ENCODE measurements at regions not wholly inside any gene's neighbourhood (a gene's known extent, or its start where the extent isn't known, plus 50 kb on each side); places are given as distances from the start of the nearest gene placed in this dataset.
"Not testable (repeated sequence)": the region's sequence is repeated elsewhere in the genome, so short reads cannot be mapped to it uniquely, and the experiment has no call there.

DNA sequence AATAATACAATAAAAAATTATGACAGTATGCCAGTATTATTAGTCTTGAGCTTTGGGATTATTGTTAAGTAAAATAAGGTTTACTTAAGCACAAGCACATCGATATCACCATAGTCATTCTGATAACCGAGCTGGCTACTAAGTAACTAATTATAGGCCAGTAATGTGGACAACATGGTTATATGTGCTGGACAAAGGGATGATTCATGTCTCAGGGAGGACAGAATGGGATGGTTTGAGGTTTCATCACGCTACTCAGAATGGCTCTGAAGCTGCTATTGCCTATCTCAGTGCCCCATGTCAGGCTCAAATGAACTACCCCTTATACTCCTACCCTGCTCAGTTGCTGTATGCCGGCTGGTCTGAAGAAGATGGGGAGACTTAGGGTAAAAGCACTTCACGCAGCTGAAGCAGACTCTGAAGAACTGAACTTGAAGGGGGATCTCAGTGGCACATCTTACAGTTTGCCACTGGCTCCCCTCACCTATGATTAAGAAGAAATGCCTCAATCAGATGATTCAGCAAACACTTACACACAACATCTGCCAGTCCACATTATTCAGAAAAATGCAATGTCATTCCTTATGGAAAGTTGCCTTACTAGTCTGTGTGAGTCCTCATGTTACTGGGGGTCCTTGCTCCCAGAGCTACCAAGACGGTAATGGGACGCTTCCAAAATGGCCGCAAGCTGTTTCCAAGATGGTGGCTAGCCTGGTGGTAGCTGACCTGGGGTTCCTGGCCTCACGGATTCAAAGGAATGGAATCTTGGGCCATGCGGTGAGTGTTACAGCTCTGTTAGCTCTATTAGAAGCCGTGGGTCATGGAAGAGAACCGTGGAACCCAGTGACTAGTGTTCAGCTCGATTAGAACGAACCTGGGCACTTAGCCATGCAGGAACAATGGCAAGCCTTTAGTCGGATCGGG lies 1098.6 kb downstream of the TAF11L14 start:
- no peak for DNase-seq (ENCODE audit: low read depth)

DNA sequence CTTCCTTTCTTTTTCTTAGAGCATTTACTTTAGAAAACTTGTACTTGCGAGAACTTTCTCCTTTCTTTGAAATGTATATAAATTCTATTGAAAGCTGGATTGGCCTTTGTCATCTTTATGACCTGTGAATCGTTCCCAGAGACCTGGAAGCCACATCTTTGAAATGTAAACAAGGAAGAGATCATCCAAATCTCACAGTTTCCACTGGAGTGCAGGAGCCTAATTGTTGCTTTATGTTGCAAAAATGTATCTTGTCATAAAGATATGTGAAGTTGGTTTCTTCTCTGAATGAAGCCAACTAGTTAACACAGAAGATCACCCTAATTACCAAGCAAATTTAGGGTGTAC lies 1101.8 kb downstream of the TAF11L14 start:
- no peak for DNase-seq (ENCODE audit: low read depth)

DNA sequence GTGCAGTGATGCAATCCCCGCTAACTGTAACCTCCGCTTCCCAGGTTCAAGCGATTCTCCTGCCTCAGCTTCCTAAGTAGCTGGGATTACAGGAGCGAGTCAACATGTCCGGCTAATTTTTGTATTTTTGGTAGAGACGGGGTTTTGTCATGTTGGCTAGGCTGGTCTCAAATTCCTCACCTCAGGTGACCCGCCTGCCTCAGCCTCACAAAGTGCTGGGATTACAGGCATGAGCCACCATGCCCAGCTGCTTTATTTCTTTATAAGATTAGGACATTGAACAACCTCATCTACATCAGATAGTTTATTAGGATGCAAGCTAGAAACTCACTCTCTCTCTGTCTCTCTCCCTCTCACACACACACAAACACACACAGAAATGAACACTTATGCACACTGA lies 1102.5 kb downstream of the TAF11L14 start:
- DNase-seq (ENCODE audit: low read depth) = not testable (repeated sequence)

DNA sequence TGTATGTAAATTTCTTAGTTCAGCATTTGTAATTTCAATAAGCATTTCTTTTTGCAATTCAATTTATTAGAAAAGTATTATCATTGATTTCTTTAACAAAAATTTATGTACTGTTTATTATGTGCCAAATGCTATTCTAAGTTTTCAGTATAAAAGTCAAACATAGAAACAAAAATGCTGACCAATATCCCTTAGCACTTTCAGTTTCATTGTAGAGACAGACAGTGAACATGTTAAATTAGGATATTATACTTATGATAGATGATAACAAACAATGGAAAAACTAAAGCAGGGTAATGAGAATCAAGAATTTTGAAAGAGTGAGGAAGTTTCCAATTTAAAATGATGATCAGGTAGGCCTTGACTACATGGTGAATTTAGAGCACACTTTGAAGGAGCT lies 1106.0 kb downstream of the TAF11L14 start:
- no peak for DNase-seq (ENCODE audit: low read depth)

DNA sequence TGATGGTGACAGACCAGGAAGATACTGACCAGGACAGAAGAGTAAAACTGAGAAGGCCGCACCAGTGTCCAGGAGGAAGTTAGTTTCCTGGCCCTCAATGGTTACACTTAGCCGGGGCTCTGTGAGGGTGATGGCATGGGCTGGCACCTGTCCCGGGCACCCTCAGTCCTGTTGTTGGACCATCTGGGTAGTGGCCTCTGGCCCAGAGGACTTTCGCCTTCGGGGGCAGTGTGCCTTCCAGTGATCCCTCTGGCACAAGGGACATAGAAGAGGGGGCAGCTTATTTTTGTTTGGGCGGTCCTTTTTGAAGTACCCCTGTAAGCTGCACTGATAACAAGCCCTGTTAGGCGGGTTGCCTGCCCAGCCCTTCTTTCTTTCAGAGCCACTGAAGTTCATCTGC lies 1108.6 kb downstream of the TAF11L14 start:
- DNase-seq (ENCODE audit: low read depth) = no peak

DNA sequence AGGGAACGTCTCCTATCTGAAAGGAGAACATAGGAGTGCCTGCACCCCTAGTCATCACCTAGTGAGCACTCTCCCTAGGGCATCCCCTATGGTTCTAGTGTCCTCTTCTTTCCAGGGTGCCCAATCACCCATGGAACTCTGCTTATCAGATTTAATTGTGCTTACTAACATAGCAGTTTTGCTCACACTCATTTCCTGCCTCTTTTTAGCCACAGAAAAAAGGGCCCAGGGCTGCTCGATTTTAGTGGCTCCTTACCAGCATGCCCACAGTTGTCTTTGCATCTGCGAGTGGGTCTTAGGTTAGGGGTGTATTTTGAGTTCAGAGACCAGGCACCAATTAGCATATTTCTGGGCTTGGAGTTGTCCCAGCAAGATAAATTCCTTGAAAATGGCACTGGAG lies 1110.2 kb downstream of the TAF11L14 start:
- no peak for DNase-seq (ENCODE audit: low read depth)

DNA sequence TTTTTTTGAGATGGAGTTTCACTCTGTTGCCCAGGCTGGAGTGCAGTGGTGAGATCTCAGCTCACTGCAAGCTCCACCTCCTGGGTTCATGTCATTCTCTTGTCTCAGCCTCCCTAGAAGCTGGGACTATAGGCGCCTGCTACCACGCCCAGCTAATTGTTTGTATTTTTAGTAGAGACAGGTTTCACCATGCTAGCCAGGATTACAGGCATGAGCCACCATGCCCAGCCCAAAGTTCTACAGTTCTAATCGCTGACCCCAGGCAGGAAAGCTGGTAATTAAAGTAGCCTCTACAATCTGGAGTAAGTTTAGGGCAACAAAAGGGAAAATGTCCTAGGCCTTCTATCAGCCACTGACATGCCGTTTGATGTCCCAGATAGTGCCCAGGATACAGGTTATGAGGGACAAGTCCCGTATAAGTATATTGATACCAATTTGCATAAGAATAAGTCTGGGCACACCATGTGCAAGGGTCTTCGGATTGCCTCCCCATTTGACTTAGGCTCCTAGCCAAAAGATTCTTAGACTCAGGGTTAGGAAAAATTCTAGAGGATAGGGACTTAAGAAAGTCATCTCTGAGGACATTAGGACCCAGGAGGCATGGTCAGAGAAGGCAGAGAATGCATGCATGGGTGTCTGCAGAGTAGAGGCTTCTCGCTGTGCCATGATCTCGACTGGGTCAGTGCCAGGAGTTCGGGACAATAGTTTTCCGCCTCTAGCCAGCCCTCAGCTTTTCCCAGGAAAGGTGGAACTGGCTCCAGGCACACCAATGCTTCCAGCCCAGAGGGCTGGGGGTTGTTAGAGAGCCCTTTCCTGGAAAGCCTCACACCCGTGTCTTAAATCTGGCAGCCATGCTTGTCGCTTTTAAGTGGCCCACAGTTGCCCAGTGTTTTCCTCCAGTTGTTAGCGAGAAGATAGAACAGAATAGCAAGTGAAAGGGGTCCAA lies 1111.1 kb downstream of the TAF11L14 start:
- no peak for DNase-seq (ENCODE audit: low read depth)

DNA sequence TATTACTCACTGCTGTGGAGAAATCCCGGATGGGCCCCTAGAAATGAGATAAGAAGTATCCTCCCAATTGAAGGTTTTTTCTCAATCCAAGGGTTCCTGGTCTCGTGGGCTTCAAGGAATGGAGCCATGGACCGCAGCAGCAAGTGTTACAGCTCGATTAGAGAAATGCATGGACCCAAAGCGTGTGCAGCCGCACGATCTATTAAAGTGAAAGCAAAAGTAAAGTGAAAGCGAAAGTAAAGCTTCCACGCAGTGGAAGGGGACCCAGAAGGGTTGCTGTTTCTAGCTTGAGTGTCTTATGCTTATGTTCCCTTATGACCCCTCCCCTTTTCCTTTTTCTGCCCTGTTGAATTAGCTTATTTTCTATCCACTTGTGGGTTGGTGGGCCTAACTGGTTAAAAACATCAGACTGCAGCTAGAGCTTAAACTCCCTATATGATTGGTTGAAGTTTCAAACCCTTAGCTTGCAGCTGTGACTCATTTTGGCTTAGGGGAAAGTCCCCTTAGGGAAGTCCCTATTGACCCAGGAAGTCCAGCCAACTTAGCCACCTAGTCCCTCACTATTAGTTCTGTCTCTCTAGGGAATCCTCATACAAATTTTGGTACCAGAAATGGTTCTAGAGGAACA lies 1111.8 kb downstream of the TAF11L14 start:
- DNase-seq (ENCODE audit: low read depth) = no peak

DNA sequence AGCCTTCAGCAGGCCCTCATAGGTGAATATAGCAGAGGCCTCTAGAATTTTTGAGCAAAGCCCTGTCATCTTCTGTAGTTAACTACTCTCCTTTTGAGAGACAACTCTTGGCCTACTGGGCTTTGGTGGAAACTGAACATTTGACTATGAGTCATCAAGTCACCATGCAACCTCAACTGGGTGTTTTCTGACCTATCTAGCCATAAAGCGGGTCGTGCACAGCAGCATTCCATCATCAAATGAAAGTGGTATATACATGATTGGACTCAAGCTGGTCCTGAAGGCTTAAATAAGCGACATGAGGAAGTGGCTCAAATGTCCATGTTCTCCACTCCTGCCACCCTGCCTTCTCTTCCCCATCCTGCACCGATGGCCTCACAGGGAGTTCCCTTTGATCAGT lies 1115.5 kb downstream of the TAF11L14 start:
- DNase-seq (ENCODE audit: low read depth) = no peak

DNA sequence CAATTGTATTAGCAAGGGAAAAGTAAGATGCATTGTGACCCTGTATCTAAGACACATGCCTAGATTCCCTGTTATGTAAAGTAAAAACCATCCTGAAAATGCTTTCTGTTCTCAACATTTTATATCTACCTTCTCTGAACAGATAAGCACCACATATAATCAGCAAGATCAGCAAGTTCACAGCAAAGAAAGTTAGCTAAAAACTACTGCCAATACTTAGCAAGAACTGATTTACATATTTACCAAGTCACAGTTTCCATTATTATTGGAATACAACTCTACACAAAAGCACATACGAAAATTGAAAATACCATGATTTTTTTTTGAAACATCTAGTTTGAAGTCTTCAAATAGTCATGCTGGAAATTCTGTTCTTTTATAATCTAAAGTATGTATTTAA lies 1118.1 kb downstream of the TAF11L14 start:
- no peak for DNase-seq (ENCODE audit: low read depth)

DNA sequence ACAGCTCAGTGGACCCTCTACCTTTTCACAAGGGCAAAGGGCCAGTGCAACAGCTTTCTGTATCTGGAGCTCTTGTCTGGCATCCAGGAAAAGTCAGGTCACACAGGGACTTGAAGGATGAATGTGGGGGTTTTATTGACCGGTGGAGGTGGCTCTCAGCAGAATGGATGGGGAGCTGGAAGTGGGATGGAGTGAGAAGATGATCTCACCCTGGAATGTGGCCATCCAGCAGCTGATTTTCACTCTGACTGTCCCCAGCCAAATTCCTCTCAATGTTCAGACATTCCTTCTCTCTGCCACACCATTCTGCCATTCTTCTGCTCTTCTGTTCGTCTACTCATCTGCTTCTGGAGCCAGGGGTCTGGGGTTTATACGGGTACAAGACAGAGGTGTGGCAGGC lies 1119.9 kb downstream of the TAF11L14 start:
- no peak for DNase-seq (ENCODE audit: low read depth)

DNA sequence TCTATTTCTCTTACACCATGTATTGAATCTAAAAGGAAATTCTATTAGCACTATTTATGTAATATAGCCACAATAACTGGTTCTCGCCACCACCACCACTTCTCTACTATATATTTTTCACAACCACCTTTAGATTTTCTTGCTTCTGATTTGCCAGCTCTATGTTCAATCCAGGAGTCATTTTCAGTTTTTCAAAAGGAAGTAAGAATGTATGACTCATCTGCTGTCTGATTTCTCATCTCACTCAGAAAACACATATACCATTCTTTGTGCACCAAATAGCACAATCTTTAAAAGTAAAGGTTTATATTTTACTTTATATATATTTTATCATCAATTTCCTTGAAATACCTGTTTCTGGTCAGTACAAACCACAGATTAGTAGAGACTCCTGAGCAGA lies 1127.5 kb downstream of the TAF11L14 start:
- no peak for DNase-seq (ENCODE audit: low read depth)

DNA sequence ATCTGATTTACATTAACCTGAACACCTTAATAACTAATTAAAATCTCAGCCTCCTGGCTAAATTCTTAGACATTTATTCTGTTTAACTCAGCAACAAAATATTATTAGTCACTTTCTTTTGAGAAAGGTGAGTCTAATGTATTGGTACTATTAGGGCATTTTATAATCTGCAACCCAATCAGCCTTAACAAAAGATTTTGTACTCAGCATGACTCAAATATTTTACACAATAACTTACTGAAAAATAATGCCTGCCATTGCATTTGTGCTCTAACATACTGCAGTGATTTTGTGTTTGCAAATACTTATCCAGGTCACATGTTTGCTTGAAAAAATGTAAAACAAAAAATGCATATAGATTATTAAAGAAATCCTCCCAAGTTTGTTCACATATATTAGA lies 1129.9 kb downstream of the TAF11L14 start:
- no peak for DNase-seq (ENCODE audit: low read depth)

DNA sequence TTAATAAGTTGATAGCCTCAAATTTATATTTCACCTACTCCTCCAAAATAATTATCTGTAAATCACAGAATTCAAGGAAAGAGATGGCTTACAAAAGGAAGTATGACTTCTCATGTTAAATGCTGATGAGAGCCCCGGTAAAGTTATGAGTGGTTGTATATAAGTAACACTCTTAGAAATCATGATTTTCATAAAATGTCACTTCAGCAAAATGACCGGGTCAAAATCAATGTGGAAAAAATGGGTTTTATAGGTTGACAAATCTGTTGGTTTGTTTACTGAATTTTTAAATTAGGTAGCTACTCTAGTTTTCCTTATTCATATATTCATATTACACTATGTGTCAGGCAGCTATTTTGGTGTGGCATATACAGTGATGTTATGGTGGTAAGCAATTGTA lies 1131.0 kb downstream of the TAF11L14 start:
- no peak for DNase-seq (ENCODE audit: low read depth)

DNA sequence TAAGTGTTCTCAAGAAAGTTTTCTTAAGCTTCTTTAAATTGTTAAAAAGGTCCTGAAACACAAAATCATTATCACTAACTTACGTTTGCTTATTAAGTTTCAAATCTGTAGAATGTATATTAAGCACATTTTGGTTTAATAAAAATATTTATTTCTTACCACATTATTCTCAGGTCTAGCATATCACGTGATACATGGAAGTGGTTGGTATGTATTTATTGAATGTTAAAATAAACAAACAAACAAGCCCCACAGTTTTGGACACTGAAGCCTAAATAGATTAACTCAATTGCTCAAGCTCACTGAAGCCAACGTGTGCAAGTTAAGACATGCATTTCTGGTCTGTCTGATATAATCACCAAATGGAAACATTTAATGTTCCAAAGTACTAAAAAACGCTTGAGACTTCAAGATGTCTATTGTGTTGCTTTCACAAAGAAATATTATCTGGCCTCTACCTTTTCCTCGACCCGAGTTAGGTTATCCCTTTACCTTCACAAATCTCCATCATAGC lies 1136.9 kb downstream of the TAF11L14 start:
- DNase-seq (ENCODE audit: low read depth) = no peak

DNA sequence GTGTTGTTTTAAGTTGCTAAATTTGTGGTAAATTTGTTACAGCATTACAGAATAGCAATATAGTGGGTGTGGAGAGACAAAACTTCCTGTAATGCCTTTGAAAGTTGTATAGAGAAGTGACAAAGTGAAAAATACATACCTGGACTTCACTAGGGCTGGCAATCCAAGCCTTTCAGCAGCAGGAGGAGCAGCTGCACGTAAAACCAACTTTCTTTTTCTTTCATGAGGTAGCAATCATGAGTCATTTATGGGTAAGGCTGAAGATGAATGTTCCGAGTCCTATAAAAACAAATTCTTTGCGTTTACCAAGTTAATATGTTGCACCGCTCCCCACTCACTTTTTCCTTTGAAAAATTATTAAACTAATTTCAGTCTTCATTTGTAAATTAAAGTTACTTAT lies 1138.2 kb downstream of the TAF11L14 start:
- DNase-seq (ENCODE audit: low read depth) = no peak

DNA sequence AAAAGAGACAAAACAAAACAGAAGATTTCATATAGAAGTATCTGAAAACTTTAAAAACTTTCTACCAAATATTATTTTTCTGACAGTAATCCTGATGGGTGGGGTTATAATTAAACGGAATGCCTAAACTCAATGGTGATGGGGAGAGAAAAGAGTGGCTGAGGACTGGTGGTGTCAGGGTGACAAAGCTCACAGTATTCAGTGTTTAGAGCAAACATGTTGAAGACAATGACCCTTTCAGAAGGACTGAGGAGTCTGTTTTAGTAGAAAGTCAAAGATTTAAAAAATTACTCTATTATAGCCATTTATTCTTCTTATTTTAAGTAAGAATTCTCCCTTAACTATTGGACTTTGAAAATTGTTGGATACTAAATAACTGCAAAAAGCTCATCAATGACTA lies 1144.0 kb downstream of the TAF11L14 start:
- DNase-seq (ENCODE audit: low read depth) = no peak

DNA sequence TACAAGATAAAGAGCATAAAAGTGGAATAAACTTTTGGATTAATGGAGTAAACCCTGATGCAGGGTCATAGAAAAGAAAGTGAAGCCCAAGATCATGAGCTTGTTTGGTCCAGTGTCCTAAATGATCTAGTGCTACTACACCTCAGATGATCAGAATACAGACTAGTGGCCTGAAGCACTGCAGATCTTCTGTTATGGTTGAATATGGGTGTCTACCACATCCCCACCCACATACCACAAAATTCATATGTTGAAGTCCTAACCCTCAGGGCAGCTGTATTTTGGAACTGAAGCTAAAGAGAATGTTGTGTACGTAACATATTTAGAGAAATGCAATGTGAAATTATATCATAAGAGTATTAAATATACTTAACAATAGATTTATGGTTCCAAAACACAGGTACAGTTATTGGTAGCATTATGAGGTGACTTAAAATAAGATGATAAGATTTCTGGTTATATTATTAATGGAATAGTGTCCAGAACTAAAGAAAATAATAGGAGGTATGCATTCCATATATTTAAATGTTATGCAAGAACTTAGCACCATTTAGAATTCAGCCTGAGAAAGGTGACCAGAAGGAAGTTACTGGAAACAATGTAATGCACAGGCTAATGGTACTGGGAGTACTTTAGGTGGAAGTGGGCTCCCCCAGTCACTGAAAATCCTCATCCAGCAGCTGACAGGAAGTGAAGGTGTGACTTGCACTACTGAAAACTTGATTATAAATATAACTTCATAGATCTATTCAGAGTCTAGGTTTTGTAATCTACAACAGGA lies 1155.1 kb downstream of the TAF11L14 start:
- DNase-seq (ENCODE audit: low read depth) = no peak

DNA sequence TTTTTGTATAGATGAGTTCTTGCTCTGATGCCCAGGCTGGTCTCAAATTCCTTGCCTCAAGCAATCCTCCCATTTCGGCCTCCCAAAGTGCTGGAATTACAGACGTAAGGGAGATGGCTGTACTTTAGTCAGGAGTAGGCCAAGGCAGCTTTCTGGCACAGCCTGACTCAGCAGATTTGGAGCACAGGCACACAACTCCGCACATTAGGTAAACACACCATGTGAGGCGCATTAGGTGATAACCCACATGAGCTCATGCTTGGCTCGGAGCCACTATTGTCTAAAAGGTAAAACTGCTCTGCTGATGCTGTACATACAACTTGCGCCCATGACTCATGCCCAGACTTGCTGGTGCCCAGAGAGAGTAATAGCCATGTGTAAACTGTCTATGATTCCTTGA lies 1157.9 kb downstream of the TAF11L14 start:
- DNase-seq (ENCODE audit: low read depth) = no peak

DNA sequence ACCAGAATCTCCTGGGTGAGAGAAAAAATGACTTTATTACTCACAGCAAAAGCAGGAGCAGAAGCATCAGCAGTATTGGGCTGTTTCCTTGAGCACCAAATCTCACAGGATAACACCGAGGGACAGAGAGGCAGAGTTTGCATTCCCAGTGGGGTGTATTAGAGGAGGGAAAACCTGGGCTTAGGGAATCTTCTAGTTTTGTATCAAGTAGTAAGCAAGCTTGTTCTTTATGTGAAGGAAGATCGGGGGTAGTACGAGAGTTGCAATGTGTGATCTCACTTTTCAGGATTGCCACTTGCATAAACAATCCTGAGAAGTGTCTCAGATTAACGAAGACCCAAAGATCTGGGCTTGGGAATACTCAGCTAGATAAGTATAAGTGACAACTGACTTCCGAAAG lies 1163.0 kb downstream of the TAF11L14 start:
- DNase-seq (ENCODE audit: low read depth) = no peak

DNA sequence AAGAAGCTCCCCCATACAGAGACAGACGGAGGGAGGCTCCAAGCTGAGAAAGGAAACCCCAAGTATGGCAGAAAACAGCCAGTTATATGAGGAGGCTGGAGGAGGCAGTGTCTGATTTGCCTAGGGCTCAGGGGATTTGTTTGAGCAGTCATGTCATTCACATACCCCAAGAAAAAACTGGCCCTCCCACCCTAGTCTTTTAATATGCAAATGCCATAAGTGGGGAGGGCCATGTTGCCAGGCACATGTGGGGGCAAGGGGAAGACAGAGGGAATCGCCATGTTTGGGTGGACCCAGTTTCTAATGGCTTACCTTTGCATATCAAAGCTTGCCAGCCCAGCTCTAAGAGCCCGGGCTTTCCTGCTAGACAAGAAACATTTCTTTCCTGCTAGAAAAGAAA lies 1163.8 kb downstream of the TAF11L14 start:
- no peak for DNase-seq (ENCODE audit: low read depth)

All from activated T-helper 9 cell treated with anti-CD3 and anti-CD28 coated beads, Interleukin-2, amount 50 U/mL, for 16 hours (primary cell).